GM19468 (cell line): ENCODE measurements at regions not wholly inside any gene's neighbourhood (a gene's known extent, or its start where the extent isn't known, plus 50 kb on each side); places are given as distances from the start of the nearest gene placed in this dataset.

Experiments
- ATAC-seq: cut with Tn5 transposase; IDR thresholded peaks from one replicate; pipeline ENCODE4 v1.9.1; 2021; ENCODE audit warnings: mild to moderate bottlenecking, moderate library complexity, moderate number of reproducible peaks; ENCODE audit not compliant: unreplicated experiment; ENCODE audit errors: extremely low read depth

DNA sequence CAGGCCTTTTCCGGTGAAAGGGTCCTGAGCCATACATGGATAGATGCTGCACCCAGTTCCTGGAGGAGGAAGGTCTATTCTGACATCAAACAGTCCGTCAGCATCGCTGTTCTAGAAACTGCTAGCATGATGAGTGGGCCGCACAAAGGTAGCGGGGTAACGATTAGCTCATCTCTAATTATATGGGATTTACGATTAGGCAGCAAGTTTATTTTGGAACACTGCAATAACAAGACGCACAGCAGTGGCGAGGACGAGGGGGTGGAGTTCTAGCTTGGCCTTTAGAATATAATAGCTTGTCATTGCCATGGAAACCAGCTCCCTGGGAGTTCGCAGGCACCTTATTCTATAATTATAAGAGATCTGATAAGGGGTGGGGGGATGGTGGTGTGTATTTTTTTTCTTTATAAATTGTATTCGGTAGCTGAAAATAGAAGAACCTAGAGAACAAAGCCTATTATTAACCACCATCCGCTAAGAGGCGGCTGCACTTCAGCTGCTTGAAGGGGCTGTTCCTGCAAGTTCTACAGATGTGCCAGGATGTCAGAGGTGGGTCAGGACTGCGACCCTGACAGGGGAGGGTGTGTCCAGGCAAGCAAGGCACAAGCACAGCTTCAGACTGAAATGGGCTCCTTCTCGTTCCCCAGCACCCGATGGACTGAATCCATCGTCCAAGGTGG is 311.0 kb downstream of the AGTPBP1 start:
- no peak for ATAC-seq

DNA sequence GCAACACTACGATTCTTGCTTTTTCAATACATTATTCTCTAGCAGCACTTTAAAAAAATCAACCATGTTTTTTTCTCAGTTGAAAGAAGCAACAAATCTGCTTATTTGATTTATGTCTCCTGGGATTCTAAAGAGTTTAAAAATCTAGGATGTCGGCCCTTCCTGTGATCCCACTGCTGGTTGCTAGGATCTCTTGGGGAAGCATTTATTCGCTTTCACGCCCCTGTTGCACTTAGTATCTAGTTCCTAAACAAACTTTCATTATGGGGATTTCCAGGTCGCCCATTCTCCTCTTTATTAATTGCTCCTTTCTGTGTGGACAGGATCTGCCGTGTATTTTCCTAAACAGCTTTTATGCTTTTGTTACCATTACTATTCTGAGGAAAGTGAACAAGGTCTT is 313.5 kb downstream of the AGTPBP1 start:
- ATAC-seq = no peak

DNA sequence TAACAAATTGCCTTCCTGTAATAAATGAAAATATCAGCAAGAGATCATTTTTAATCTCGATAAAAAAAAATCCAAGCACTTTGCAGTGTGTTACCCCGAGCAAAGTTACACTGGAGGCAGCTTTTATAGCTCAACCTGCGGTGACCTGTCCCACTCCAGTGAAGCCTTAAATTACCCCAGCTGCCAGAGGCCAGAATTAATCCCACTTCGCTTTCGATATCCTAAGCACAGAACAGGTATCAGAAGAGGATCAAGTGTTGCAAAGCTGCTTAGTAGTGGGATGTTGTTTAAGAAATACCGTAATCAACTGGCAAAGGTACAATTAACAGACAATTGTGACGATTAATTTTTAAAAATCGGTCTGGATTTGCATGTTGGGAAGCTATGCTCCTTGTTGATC is 314.0 kb downstream of the AGTPBP1 start:
- no peak for ATAC-seq

GRCh38 chr9:85425153-85425611 is 316.6 kb downstream of the AGTPBP1 start:
- ATAC-seq = no peak

- no peak for ATAC-seq
Observed at GRCh38 chr9:85423422-85423821, 318.3 kb downstream of the AGTPBP1 start.

GRCh38 chr9:85421641-85422040 is 320.1 kb downstream of the AGTPBP1 start:
- ATAC-seq = no peak

- ATAC-seq = no peak
Observed at GRCh38 chr9:85420750-85421149, 321.0 kb downstream of the AGTPBP1 start.

GRCh38 chr9:85417674-85418073 is 324.1 kb downstream of the AGTPBP1 start:
- no peak for ATAC-seq

DNA sequence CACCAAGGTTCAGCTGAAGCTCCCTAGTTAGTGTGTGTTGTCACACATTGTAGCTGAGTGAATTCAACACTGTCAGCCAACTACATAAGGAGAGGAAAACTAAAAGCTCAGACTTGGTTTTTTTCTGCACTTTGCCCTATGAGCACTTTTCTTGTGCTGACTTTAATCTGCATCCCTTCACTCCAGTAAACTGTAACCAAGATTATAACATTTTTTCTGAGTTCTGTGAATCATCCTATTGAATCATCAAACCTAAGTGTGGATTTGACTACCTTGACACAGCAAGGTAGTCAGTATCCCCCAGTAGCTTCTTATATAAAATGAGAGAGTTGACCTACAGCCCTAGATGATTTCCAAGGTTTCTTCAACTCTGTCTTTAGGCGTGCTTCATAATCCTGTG is 325.0 kb downstream of the AGTPBP1 start:
- ATAC-seq = no peak

DNA sequence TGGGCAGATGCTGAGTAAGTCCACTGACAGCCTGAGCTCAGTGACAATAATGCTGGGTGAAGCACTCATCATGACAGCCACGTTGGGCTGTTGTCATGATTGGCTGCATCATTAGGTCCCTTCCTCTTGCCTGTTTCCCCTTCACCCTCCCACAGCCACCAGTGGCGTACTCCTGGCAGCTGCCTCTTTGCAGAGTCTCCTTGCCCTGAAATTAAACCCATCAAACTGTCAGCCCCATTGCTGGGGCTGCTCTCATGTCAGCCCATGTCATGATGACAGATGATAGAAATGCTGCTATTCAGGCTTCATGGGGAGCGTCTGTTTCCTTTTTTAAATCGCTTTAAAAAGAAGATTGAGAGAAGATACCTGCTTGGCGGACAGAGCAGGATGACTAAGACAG is 327.4 kb downstream of the AGTPBP1 start:
- no peak for ATAC-seq

DNA sequence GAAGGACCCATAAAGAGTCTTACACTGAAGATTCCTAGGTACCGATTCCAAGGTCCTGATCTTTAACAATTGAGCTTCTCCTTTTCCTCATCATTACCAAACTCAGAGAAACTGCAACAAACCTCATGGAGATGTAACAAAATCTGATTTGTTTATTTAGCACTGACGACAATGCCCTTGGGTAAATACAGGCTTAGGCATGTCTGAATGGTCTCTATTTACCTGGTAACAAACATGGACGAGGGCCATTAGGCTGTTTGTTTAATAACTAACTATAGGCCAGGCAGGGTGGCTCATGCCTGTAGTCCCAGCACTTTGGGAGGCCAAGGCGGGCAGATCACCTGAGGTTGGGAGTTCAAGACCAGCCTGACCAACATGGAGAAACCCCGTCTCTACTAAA is 333.3 kb downstream of the AGTPBP1 start:
- no peak for ATAC-seq

- ATAC-seq = no peak
Observed at GRCh38 chr9:85405566-85405950, 336.2 kb downstream of the AGTPBP1 start.

DNA sequence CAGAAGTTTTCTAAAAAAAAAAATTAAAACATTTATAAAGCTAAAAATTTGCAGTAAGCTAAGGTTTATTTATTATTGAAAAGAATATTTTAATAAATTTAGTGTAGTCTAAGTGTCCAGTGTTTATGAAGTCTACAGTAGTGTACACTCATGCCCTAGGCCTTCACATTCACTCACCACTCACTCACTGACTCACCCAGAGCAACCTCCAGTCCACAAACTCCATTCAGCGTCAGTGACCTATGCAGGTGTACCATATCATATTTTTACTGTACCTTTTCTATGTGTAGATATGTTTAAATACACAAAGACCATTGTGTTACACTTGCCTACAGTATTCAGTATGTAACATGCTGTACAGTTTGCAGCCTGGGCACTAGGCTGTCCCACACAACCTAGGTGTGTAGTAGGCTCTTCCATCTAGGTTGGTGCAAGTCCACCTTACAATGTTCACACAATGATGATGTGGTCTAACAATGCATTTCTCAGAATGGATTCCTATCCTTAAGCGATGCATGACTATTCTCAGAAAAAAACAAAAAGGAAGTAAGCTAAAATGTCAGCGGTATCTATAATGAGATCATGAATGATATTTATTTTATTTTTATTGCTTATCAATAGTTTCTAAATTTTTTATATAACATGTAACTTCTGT is 336.7 kb downstream of the AGTPBP1 start:
- no peak for ATAC-seq

- ATAC-seq = no peak
Observed at GRCh38 chr9:85402551-85402950, 339.2 kb downstream of the AGTPBP1 start.

DNA sequence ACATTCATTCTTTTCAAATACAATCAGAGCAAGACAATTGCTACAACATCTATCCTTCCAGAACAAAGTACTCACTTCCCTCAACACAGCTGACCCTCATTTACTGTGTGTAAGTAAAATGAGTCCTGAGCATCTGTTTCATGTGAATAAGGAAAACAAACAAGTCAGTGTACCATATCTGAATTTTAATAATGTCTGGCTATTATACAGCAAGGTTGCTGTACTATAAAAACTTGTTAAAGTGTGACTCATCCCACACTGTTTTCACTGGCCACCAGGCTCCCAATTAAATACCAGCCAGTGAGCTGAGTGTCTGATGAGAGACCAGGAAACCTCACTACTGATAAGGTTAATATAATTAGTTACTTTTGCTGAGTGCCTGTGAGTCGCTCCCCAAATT is 339.8 kb downstream of the AGTPBP1 start:
- ATAC-seq = no peak

DNA sequence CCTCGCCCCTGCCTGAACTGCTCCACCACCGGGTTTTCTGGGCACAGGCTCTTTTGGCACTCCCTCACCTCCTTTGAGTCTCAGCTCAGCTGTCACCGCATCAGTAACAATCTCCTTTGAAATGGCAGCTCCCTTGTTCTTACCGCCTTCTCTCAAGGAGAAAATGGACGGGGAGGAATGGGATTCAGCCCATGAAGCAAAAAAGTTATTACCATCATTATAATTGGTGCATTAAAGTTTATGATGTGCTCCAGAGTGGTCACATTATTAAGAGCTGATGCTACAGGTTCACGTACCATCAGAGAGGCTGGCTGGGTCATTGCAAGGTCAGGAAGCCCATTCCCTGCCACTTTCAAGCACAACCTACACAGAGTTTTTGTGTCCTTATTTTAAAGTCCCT is 344.7 kb downstream of the AGTPBP1 start:
- no peak for ATAC-seq

DNA sequence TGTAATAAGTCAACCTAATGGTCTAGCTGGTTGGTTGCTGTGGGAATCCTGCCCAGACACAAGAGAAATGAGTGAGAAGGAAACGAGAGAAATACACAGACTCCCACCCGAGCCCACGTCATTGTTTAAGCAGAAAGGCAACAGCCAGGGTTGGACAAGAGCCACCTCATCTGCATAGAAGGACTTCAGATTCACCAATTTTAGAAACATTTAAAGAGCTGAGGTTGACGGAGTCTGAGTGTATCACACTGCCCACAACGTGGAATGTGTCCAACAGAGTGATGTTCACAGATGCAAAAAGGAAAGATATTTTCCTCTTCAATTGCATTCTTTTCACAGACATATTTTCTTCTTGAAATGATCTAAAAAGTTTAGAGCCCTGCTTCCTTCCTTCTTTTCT is 349.5 kb downstream of the AGTPBP1 start:
- no peak for ATAC-seq

DNA sequence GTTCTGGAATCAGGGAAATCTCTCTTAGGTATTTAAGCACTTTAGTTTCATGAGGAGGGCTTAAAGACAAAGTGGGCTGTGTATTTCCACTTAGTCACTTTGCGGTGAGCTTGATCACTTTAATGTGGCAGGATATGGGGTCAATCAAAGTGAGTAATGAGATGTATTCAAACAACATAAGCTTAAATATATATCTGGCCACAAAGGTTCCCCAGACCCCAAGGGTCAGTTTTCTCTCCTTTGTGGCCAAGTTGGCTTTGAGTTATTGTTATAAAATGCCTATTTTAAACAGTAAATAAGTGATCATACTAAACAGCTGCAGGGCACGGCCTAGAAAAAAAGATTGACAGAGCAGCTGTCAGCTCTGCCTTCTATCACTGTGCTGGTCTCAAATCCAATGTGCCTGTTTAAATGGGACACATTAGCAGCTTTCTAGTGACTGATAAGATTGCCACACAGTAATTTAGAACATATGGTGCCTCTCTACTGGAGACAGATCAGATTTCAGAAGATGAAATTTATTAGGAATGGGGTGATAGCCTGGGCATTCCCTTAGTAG is 363.9 kb downstream of the AGTPBP1 start:
- no peak for ATAC-seq

GRCh38 chr9:85368781-85369180 is 373.0 kb downstream of the AGTPBP1 start:
- no peak for ATAC-seq

DNA sequence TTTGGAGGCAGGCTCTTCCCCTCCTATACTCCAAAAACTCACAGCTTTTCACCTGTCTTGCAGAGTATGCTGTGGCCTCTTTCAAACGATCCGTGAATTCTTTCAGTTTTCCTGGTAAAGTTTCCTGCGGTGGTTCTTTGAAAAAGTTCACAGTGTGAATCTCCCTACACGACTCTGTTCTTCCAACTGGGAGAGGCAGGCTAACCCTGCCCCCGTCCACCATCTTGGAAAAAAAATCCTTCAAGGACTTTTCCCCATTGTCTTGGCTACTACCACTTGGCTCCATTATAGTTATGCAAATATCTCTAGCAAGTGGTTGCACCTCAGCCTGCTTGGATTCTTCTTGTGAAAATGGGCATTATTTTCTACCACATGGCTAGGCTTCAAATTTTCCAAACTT is 382.6 kb downstream of the AGTPBP1 start:
- ATAC-seq = no peak

- ATAC-seq = no peak
Observed at GRCh38 chr9:85349046-85349445, 392.7 kb downstream of the AGTPBP1 start.

DNA sequence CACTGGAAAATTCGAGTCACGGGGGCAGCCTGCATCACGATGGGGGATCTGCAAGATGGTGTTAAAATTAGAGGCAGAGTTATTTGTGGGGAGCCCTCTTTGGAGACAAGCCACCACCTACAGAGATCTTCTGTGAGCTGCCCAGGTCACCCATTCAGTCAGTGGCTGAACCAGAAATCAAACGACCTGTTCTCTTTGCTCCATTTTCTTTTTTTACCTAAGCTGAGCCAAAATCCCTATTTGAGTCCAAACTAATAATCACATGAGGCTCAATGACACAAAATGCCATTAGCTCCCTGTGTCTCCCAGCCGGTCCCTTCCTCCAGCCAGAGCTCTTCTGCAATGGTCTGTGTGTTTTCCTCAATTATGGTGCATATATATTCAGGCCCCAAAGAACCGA is 394.2 kb downstream of the AGTPBP1 start:
- no peak for ATAC-seq
